ENCODE measurements at regions not wholly inside any gene's neighbourhood (a gene's known extent, or its start where the extent isn't known, plus 50 kb on each side); places are given as distances from the start of the nearest gene placed in this dataset.
"Not testable (repeated sequence)": the region's sequence is repeated elsewhere in the genome, so short reads cannot be mapped to it uniquely, and the experiment has no call there.

GRCh38 chr1:164165466-164165865, 393.5 kb upstream of the PBX1 start:
- Histone ChIP-seq H3K4me1 (ENCODE audit: control insufficient read depth in 3 of 3, insufficient read depth in 3 of 3, low read length in 3 of 3) (no peaks in the 10 kb centered on the region), H3K9me3 (ENCODE audit: control insufficient read depth in 3 of 3, low read length in 3 of 3) (no peaks in the 10 kb centered on the region), H3K4me3 (ENCODE audit: low read length in 3 of 3) (no peak overlapping the region), H3K27me3 (ENCODE audit: control insufficient read depth in 3 of 3, insufficient read depth in 3 of 3, low read length in 3 of 3) (no peaks in the 10 kb centered on the region), H3K9ac (ENCODE audit: low read depth in 1 of 3, low read length in 3 of 3) (no peak overlapping the region), H3K27ac (ENCODE audit: low read depth, low read length) (no peak overlapping the region), H3K36me3 (ENCODE audit: control insufficient read depth in 3 of 3, insufficient read depth in 3 of 3, low read length in 3 of 3) (no peaks in the 10 kb centered on the region)

DNA sequence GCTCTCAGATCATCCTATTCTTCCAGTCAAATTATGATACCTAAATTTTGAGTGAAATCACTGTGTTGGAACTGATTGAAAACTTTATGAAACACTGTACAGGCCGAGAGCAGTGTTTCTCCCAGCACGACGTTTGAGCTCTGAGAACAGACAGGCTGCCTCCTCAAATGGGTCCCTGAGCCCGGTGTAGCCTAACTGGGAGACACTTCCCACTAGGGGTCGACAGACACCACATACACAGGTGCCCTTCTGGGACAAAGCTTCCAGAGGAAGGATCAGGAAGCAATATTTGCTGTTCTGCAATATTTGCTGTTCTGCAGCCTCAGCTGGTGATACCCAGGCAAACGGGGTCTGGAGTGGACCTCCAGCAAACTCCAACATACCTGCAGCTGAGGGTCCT, 392.5 kb upstream of the PBX1 start:
- not testable (repeated sequence) for H3K36me3 ChIP-seq (ENCODE audit: control insufficient read depth in 3 of 3, insufficient read depth in 3 of 3, low read length in 3 of 3); H3K9ac ChIP-seq (ENCODE audit: low read depth in 1 of 3, low read length in 3 of 3); H3K4me3 ChIP-seq (ENCODE audit: low read length in 3 of 3); H3K9me3 ChIP-seq (ENCODE audit: control insufficient read depth in 3 of 3, low read length in 3 of 3); H3K4me1 ChIP-seq (ENCODE audit: control insufficient read depth in 3 of 3, insufficient read depth in 3 of 3, low read length in 3 of 3); H3K27me3 ChIP-seq (ENCODE audit: control insufficient read depth in 3 of 3, insufficient read depth in 3 of 3, low read length in 3 of 3); H3K27ac ChIP-seq (ENCODE audit: low read depth, low read length)

GRCh38 chr1:164177118-164177517, 381.9 kb upstream of the PBX1 start:
- no peak overlapping the region for H3K27ac ChIP-seq (ENCODE audit: low read depth, low read length)
- no peak overlapping the region for H3K9ac ChIP-seq (ENCODE audit: low read depth in 1 of 3, low read length in 3 of 3)
- H3K27me3 ChIP-seq (ENCODE audit: control insufficient read depth in 3 of 3, insufficient read depth in 3 of 3, low read length in 3 of 3), result no peaks in the 10 kb centered on the region
- no peaks in the 10 kb centered on the region for H3K4me1 ChIP-seq (ENCODE audit: control insufficient read depth in 3 of 3, insufficient read depth in 3 of 3, low read length in 3 of 3)
- peaks cover 0 to 1% (median 0%) of the 10 kb centered on the region in 3 donors for H3K9me3 ChIP-seq (ENCODE audit: control insufficient read depth in 3 of 3, low read length in 3 of 3)
- no peak overlapping the region for H3K4me3 ChIP-seq (ENCODE audit: low read length in 3 of 3)
- H3K36me3 ChIP-seq (ENCODE audit: control insufficient read depth in 3 of 3, insufficient read depth in 3 of 3, low read length in 3 of 3), result no peaks in the 10 kb centered on the region

DNA sequence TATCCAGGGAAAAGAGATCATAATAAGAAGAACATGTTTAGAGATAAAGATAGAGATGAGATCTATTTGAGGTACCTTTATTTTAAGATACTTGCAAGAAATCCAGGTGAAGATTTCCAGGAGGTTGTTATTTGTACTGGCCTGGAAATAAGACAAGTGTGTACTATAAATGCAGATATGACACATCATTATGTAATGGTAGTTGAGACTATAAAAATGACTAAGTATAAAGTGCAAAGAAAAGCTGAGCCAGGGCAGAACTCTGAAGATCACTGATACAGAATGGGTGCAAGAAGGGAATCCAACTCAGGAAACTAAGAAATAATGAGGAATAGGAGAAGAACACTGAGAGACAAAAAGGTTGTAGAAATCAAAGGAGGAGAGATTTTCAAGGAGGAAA, 378.2 kb upstream of the PBX1 start:
- no peaks in the 10 kb centered on the region for H3K36me3 ChIP-seq (ENCODE audit: control insufficient read depth in 3 of 3, insufficient read depth in 3 of 3, low read length in 3 of 3)
- H3K27ac ChIP-seq (ENCODE audit: low read depth, low read length), result no peak overlapping the region
- no peaks in the 10 kb centered on the region for H3K4me1 ChIP-seq (ENCODE audit: control insufficient read depth in 3 of 3, insufficient read depth in 3 of 3, low read length in 3 of 3)
- H3K9ac ChIP-seq (ENCODE audit: low read depth in 1 of 3, low read length in 3 of 3), result no peak overlapping the region
- no peak overlapping the region for H3K4me3 ChIP-seq (ENCODE audit: low read length in 3 of 3)
- peaks cover 0 to 1% (median 0%) of the 10 kb centered on the region in 3 donors for H3K9me3 ChIP-seq (ENCODE audit: control insufficient read depth in 3 of 3, low read length in 3 of 3)
- H3K27me3 ChIP-seq (ENCODE audit: control insufficient read depth in 3 of 3, insufficient read depth in 3 of 3, low read length in 3 of 3), result no peaks in the 10 kb centered on the region

DNA sequence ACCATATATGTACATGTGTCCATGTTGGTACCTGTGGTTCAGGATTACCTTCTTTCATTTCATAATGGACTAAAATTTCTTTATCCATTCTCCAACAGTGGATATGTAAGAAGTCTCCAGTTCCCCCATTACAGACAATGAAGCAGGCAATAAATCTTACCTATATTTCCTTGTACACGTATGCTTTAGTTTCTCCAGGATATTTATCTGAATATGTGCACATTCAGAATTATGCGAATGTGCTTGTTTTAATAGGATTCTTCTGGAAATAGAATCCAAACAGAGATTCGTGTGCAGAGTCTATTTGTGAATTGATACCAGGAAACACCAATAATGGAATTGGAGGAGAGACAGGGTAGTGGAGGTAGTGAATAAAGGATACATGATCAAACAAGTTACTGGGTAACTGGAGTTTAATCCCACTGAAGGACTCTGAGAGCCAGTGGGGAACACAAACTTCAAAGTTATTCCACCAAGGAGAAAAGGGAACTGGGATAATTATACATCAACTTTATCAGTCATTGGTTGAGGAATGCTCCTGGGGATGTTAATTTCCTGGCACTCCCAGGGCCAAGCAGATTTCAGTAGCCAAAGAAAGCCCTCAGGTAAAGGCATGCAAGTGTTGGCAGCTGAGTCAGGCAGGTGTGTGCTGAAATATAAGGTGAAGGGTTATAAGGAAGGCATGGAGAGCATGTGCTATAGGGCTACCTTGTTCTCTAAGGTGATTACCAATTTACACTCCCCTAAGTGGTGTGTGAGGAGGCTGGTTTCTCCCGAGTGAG, 374.9 kb upstream of the PBX1 start:
- no peak overlapping the region for H3K9ac ChIP-seq (ENCODE audit: low read depth in 1 of 3, low read length in 3 of 3)
- H3K4me1 ChIP-seq (ENCODE audit: control insufficient read depth in 3 of 3, insufficient read depth in 3 of 3, low read length in 3 of 3), result no peaks in the 10 kb centered on the region
- no peak overlapping the region for H3K4me3 ChIP-seq (ENCODE audit: low read length in 3 of 3)
- peaks cover 0 to 1% (median 0%) of the 10 kb centered on the region in 3 donors for H3K9me3 ChIP-seq (ENCODE audit: control insufficient read depth in 3 of 3, low read length in 3 of 3)
- no peaks in the 10 kb centered on the region for H3K36me3 ChIP-seq (ENCODE audit: control insufficient read depth in 3 of 3, insufficient read depth in 3 of 3, low read length in 3 of 3)
- H3K27me3 ChIP-seq (ENCODE audit: control insufficient read depth in 3 of 3, insufficient read depth in 3 of 3, low read length in 3 of 3), result no peaks in the 10 kb centered on the region
- H3K27ac ChIP-seq (ENCODE audit: low read depth, low read length), result no peak overlapping the region

DNA sequence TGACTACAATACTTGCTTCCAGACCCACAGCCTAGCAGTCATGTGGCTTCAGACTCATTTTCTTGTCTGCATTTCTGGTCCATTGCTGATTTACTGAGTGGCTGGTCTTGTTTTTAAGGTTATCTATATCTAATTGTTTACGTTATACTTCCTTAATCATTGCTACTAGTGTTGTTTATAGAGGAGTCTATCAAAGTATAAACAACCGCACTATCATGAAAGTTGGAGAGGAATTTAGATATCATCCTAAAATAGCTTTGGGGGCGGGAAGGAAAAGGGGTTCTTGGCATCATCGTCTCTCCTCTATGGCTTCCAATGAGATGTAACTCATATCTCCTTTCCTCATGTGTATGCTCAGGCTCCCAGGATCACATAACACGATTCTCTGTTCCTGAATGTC, 372.1 kb upstream of the PBX1 start:
- H3K9me3 ChIP-seq (ENCODE audit: control insufficient read depth in 3 of 3, low read length in 3 of 3), result no peaks in the 10 kb centered on the region
- no peaks in the 10 kb centered on the region for H3K36me3 ChIP-seq (ENCODE audit: control insufficient read depth in 3 of 3, insufficient read depth in 3 of 3, low read length in 3 of 3)
- H3K27ac ChIP-seq (ENCODE audit: low read depth, low read length), result no peak overlapping the region
- H3K4me1 ChIP-seq (ENCODE audit: control insufficient read depth in 3 of 3, insufficient read depth in 3 of 3, low read length in 3 of 3), result no peaks in the 10 kb centered on the region
- H3K9ac ChIP-seq (ENCODE audit: low read depth in 1 of 3, low read length in 3 of 3), result no peak overlapping the region
- H3K27me3 ChIP-seq (ENCODE audit: control insufficient read depth in 3 of 3, insufficient read depth in 3 of 3, low read length in 3 of 3), result no peaks in the 10 kb centered on the region
- H3K4me3 ChIP-seq (ENCODE audit: low read length in 3 of 3), result no peak overlapping the region

DNA sequence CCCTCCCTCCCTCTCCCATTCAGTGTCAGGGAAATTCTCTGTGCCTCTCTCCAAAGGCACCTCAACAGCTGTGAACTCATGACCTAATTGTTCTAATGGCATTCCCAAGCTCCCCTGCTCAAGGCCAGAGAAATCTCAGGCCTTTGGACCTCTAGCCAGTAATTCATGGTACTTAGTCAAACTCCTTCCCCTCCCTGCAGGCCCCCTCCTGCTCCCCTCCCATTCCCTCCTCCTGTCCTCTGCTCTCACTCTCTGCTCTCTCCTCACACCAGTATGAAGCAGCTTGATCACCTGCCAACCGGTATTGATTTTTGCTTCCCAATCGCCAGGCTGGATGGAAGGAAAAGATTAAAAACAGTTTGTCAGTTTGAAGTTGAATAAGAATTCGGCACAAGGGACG, 370.5 kb upstream of the PBX1 start:
- Histone ChIP-seq H3K9me3 (ENCODE audit: control insufficient read depth in 3 of 3, low read length in 3 of 3) (no peaks in the 10 kb centered on the region), H3K27me3 (ENCODE audit: control insufficient read depth in 3 of 3, insufficient read depth in 3 of 3, low read length in 3 of 3) (no peaks in the 10 kb centered on the region)

DNA sequence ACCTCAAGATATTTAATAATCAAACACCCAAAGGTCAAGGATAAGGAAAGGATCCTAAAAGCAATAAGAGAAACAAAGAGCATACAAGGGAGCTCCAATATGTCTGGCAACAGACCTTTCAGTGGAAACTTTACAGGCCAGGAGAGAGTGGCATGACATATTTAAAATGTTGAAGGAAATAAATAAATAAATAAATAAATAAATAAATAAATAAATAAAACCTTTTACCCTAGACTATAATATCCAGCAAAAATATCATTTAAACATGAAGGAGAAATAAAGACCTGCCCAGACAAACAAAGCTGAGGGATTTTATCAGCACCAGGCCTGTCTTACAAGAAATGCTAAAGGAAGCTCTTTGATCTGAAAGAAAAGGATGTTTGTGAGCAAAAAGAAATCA, 367.8 kb upstream of the PBX1 start:
- Histone ChIP-seq H3K9ac (ENCODE audit: low read depth in 1 of 3, low read length in 3 of 3) (no peak overlapping the region), H3K27ac (ENCODE audit: low read depth, low read length) (no peak overlapping the region), H3K9me3 (ENCODE audit: control insufficient read depth in 3 of 3, low read length in 3 of 3) (no peaks in the 10 kb centered on the region), H3K4me1 (ENCODE audit: control insufficient read depth in 3 of 3, insufficient read depth in 3 of 3, low read length in 3 of 3) (no peaks in the 10 kb centered on the region), H3K27me3 (ENCODE audit: control insufficient read depth in 3 of 3, insufficient read depth in 3 of 3, low read length in 3 of 3) (no peaks in the 10 kb centered on the region), H3K4me3 (ENCODE audit: low read length in 3 of 3) (no peak overlapping the region), H3K36me3 (ENCODE audit: control insufficient read depth in 3 of 3, insufficient read depth in 3 of 3, low read length in 3 of 3) (no peaks in the 10 kb centered on the region)

More for the DNA sequence above, 370.5 kb upstream of the PBX1 start:
- Histone ChIP-seq H3K27ac (ENCODE audit: low read depth, low read length) (no peak overlapping the region), H3K36me3 (ENCODE audit: control insufficient read depth in 3 of 3, insufficient read depth in 3 of 3, low read length in 3 of 3) (no peaks in the 10 kb centered on the region), H3K4me3 (ENCODE audit: low read length in 3 of 3) (no peak overlapping the region), H3K9ac (ENCODE audit: low read depth in 1 of 3, low read length in 3 of 3) (no peak overlapping the region), H3K4me1 (ENCODE audit: control insufficient read depth in 3 of 3, insufficient read depth in 3 of 3, low read length in 3 of 3) (no peaks in the 10 kb centered on the region)

GRCh38 chr1:164210211-164210739, 348.7 kb upstream of the PBX1 start:
- Histone ChIP-seq H3K9ac (ENCODE audit: low read depth in 1 of 3, low read length in 3 of 3) (no peak overlapping the region), H3K36me3 (ENCODE audit: control insufficient read depth in 3 of 3, insufficient read depth in 3 of 3, low read length in 3 of 3) (no peaks in the 10 kb centered on the region)

DNA sequence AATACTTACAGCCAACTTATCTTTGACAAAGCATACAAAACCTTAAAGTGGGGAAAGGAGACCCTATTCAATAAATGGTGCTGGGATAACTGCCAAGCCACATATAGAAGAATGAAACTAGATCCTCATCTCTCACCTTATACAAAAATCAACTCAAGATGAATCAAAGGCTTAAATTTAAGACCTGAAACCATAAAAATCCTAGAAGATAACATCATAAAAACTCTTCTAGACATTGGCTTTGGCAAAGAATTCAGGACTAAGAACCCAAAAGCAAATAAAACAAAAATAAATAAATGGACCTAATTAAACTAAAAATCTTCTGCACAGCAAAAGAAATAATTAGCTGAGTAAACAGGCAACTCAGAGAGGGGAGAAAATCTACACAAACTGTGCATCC, 335.6 kb upstream of the PBX1 start:
- no peaks in the 10 kb centered on the region for H3K9me3 ChIP-seq (ENCODE audit: control insufficient read depth in 3 of 3, low read length in 3 of 3)
- no peaks in the 10 kb centered on the region for H3K27me3 ChIP-seq (ENCODE audit: control insufficient read depth in 3 of 3, insufficient read depth in 3 of 3, low read length in 3 of 3)

More at GRCh38 chr1:164210211-164210739, 348.7 kb upstream of the PBX1 start:
- H3K4me3 ChIP-seq (ENCODE audit: low read length in 3 of 3), result no peak overlapping the region
- H3K9me3 ChIP-seq (ENCODE audit: control insufficient read depth in 3 of 3, low read length in 3 of 3), result no peaks in the 10 kb centered on the region
- H3K27ac ChIP-seq (ENCODE audit: low read depth, low read length), result no peak overlapping the region
- H3K27me3 ChIP-seq (ENCODE audit: control insufficient read depth in 3 of 3, insufficient read depth in 3 of 3, low read length in 3 of 3), result no peaks in the 10 kb centered on the region
- no peaks in the 10 kb centered on the region for H3K4me1 ChIP-seq (ENCODE audit: control insufficient read depth in 3 of 3, insufficient read depth in 3 of 3, low read length in 3 of 3)

More for the DNA sequence above, 335.6 kb upstream of the PBX1 start:
- H3K36me3 ChIP-seq (ENCODE audit: control insufficient read depth in 3 of 3, insufficient read depth in 3 of 3, low read length in 3 of 3), result no peaks in the 10 kb centered on the region
- no peak overlapping the region for H3K9ac ChIP-seq (ENCODE audit: low read depth in 1 of 3, low read length in 3 of 3)
- H3K27ac ChIP-seq (ENCODE audit: low read depth, low read length), result no peak overlapping the region
- H3K4me1 ChIP-seq (ENCODE audit: control insufficient read depth in 3 of 3, insufficient read depth in 3 of 3, low read length in 3 of 3), result no peaks in the 10 kb centered on the region
- no peak overlapping the region for H3K4me3 ChIP-seq (ENCODE audit: low read length in 3 of 3)
